Endothelial cell of umbilical vein (primary cell): ENCODE measurements at regions not wholly inside any gene's neighbourhood (a gene's known extent, or its start where the extent isn't known, plus 50 kb on each side); places are given as distances from the start of the nearest gene placed in this dataset.

Source experiments
- BruUV-seq: library from RNA; stranded (reverse); fragments of 400-500 nt; replicated peaks from 2 replicates; lab custom pipeline; 2021; lab: Mats Ljungman, UMichigan
- CTCF ChIA-PET: fragments of 300-600, 350-600 bp; sonication (Branson Sonifier 250); formaldehyde crosslinking; loops from one replicate; lab custom pipeline; 2021; ENCODE audit warnings: antibody characterized with exemption, inconsistent platforms; lab: Charles Lee
- POLR2A ChIA-PET: fragments of 300-600, 350-600 bp; sonication (Branson Sonifier 250); formaldehyde crosslinking; loops from one replicate; lab custom pipeline; 2021; ENCODE audit warnings: antibody characterized with exemption, inconsistent platforms; lab: Charles Lee
- DNase-seq: peaks from one replicate; pipeline ENCODE4 v3.0.0-alpha.2; 2011; ENCODE audit warnings: low read depth, low spot score
- FAIRE-seq: peaks from 2 replicates; lab custom pipeline; 2011; peaks lifted over from hg19 to GRCh38; lab: Jason Lieb, UNC
- H2AFZ ChIP-seq: 2 replicates; pipeline ENCODE4 v1.6.0; 2012; ENCODE audit warnings: low read depth, low read length, control low read depth, inconsistent platforms
- H3K27ac ChIP-seq: 2 replicates; pipeline ENCODE4 v1.5.1; 2011; ENCODE audit warnings: low read depth, mild to moderate bottlenecking, control low read depth, low read length, moderate library complexity; ENCODE audit not compliant: insufficient read depth
- H3K27me3 ChIP-seq, 2 experiments: 2 replicates each; pipeline versions ENCODE4 v1.6.0 to v1.6.1; 2011; ENCODE audit warnings: low read length in 2 of 2, mixed read lengths in 1 of 2; ENCODE audit not compliant: control insufficient read depth in 2 of 2, insufficient read depth in 2 of 2
- H3K36me3 ChIP-seq, 2 experiments: 2 replicates in 1 of 2; 3 replicates in 1 of 2; pipeline ENCODE4 v1.5.1; 2011; ENCODE audit warnings: low read length in 2 of 2, mild to moderate bottlenecking in 1 of 2, moderate library complexity in 1 of 2; ENCODE audit not compliant: control insufficient read depth in 2 of 2, insufficient read depth in 2 of 2; ENCODE audit errors: extremely low read depth in 1 of 2
- H3K4me1 ChIP-seq: 3 replicates; pipeline ENCODE4 v1.5.1; 2011; ENCODE audit warnings: mild to moderate bottlenecking, low read length; ENCODE audit not compliant: control insufficient read depth, insufficient read depth; ENCODE audit errors: extremely low read depth
- H3K4me2 ChIP-seq: 2 replicates; pipeline ENCODE4 v1.6.1; 2011; ENCODE audit warnings: low read length, control low read depth, mixed read lengths; ENCODE audit not compliant: insufficient read depth
- H3K4me3 ChIP-seq, 3 experiments: fragments of 200-600 bp in 1 of 3; sonication (generic), shearing (Covaris generic) in 1 of 3; replicated peaks in 1 of 3; 2 replicates each; pipeline ENCODE4 v1.5.1; 2011 to 2016; ENCODE audit warnings: control low read depth in 3 of 3, low read length in 3 of 3, mild to moderate bottlenecking in 2 of 3, inconsistent platforms in 1 of 3, low read depth in 1 of 3, moderate library complexity in 1 of 3; ENCODE audit not compliant: insufficient read depth in 1 of 3
- H3K79me2 ChIP-seq: 2 replicates; pipeline ENCODE4 v1.6.0; 2012; ENCODE audit warnings: low read length, inconsistent platforms; ENCODE audit not compliant: control insufficient read depth, insufficient read depth
- H3K9ac ChIP-seq: replicated peaks from 2 replicates; pipeline ENCODE3; 2011; ENCODE audit warnings: low read length, control low read depth; ENCODE audit not compliant: insufficient read depth; ENCODE audit errors: extremely low read depth
- H3K9me1 ChIP-seq: replicated peaks from 3 replicates; pipeline ENCODE4 v1.6.0; 2011; ENCODE audit warnings: mild to moderate bottlenecking, low read length; ENCODE audit not compliant: control insufficient read depth, insufficient read depth; ENCODE audit errors: extremely low read depth
- H3K9me3 ChIP-seq: replicated peaks from 2 replicates; pipeline ENCODE4 v1.5.1; 2012; ENCODE audit warnings: low read length, inconsistent platforms; ENCODE audit not compliant: control insufficient read depth, insufficient read depth
- H4K20me1 ChIP-seq: replicated peaks from 2 replicates; pipeline ENCODE3; 2011; ENCODE audit warnings: mild to moderate bottlenecking, low read length; ENCODE audit not compliant: control insufficient read depth, insufficient read depth; ENCODE audit errors: extremely low read depth
- CTCF ChIP-seq, 2 donors: IDR thresholded peaks; 1 replicate in 1 of 2; 2 replicates in 1 of 2; pipeline ENCODE4 v1.5.1; 2011; ENCODE audit warnings: low read length in 2 of 2, mild to moderate bottlenecking in 2 of 2, moderate library complexity in 2 of 2, control low read depth in 1 of 2, inconsistent platforms in 1 of 2, low read depth in 1 of 2; ENCODE audit not compliant: insufficient read depth in 1 of 2; ENCODE audit errors: extremely low read depth in 1 of 2
- EZH2 ChIP-seq: IDR thresholded peaks from 2 replicates; pipeline ENCODE4 v1.6.1; 2012; ENCODE audit warnings: borderline replicate concordance, low read depth, mild to moderate bottlenecking, moderate library complexity, low read length, inconsistent platforms; ENCODE audit not compliant: severe bottlenecking
- FOS ChIP-seq: IDR thresholded peaks from 2 replicates; pipeline ENCODE4 v1.6.1; 2011; ENCODE audit warnings: mild to moderate bottlenecking, low read length, moderate library complexity, borderline replicate concordance; ENCODE audit not compliant: insufficient read depth
- GATA2 ChIP-seq: IDR thresholded peaks from 2 replicates; pipeline ENCODE4 v1.7.0; 2011; ENCODE audit warnings: low read depth, mild to moderate bottlenecking, moderate library complexity, mixed read lengths, low read length; ENCODE audit not compliant: insufficient read length, insufficient read depth
- JUN ChIP-seq: IDR thresholded peaks from 2 replicates; pipeline ENCODE4 v1.6.1; 2011; ENCODE audit warnings: borderline replicate concordance, low read depth; ENCODE audit not compliant: insufficient read length, insufficient read depth
- MAX ChIP-seq: IDR thresholded peaks from 2 replicates; pipeline ENCODE4 v1.6.1; 2011; ENCODE audit not compliant: insufficient read depth, insufficient read length
- MYC ChIP-seq: IDR thresholded peaks from one replicate; pipeline ENCODE4 v1.6.1; 2011; ENCODE audit warnings: mild to moderate bottlenecking, low read depth, low read length
- POLR2A ChIP-seq: IDR thresholded peaks from 2 replicates; pipeline ENCODE4 v1.6.1; 2012; ENCODE audit warnings: low read depth, mild to moderate bottlenecking, control low read depth, low read length
- POLR2AphosphoS5 ChIP-seq: IDR thresholded peaks from 2 replicates; pipeline ENCODE4 v1.6.1; 2012; ENCODE audit warnings: low read depth, mild to moderate bottlenecking, control low read depth, low read length, moderate library complexity; ENCODE audit not compliant: insufficient read depth
- dilution Hi-C: fragments of 300-500 bp; cut with MboI; formaldehyde crosslinking; loops from one replicate; pipeline ENCODE4 v1.15.0; 2019; ENCODE audit warnings: low sequenced_read_pairs; ENCODE audit not compliant: extremely low pct_ligation_motif_present
- intact Hi-C: fragments of 100-400 bp; cut with micrococcal nuclease; formaldehyde crosslinking; loops from one replicate; pipeline ENCODE4 v1.10.0; 2022

DNA sequence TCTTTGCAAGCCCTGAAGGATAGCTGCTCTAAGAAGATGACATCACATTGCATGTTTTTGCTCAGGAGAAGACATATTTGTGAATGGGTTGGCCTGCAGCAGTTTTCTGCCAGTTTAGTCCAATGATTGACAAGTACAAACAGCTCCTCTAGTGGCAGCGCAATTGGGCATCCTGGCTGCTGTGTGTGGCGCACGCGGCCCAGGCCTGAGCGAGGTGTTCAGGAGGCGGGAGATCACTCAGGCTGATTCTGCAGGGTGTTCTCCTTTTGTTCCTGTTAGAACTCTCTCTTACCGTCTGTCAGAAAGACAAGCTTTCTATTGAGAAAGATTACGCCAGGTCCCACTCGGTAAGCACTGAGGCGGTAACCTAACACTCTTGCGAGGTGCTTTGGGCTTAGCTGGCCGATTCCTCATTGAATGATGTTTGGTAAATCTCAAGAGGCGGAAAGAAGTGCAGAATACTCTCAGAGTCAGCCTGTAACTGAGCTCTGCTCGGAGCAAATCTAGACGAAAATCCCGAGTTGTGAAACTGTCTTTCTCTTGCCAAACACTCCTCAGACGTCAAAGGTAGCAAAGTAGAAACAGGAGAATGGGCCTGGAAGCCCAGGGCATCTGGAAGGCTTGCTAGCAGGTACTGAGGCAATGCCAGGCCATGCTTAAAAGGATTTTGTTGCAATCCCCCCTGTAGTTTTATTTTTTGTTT is 219.2 kb upstream of the BMPER start:
- intact Hi-C loops: no loop called here
- no peaks in the 10 kb centered on the region for H3K36me3 ChIP-seq
- H3K79me2 ChIP-seq: no peaks in the 10 kb centered on the region
- H3K9ac ChIP-seq: no peak overlapping the region
- TF ChIP-seq CTCF (IDR thresholded peaks at IDR 0.05; ENCODE audit: extremely low read depth in 1 of 2, insufficient read depth in 1 of 2, low read depth in 1 of 2, low read length in 2 of 2): no peak
- no peak for TF ChIP-seq JUN
- no peaks in the 10 kb centered on the region for H4K20me1 ChIP-seq
- dilution Hi-C loops: no loop called here
- no peak overlapping the region for H3K4me3 ChIP-seq
- H3K4me2 ChIP-seq: no peak overlapping the region
- no peaks in the 10 kb centered on the region for H3K9me3 ChIP-seq
- H3K27me3 ChIP-seq: no peaks in the 10 kb centered on the region
- DNase-seq (no peak), FAIRE-seq (no peak)
- ChIA-PET CTCF (no interaction called here), POLR2A (no interaction called here)
- no peak overlapping the region for H2AFZ ChIP-seq
- H3K4me1 ChIP-seq: no peaks in the 10 kb centered on the region
- no peak overlapping the region for H3K27ac ChIP-seq
- no peaks in the 10 kb centered on the region for H3K9me1 ChIP-seq
- BruUV-seq: no TSS peak

- DNase-seq: no peak
- Histone ChIP-seq H3K9me3 (no peaks in the 10 kb centered on the region), H3K4me2 (no peak overlapping the region), H3K4me1 (peaks cover 4% of the 10 kb centered on the region), H3K4me3 (no peak overlapping the region), H2AFZ (no peak overlapping the region), H3K9me1 (no peaks in the 10 kb centered on the region), H3K9ac (no peak overlapping the region), H3K27ac (no peak overlapping the region), H3K27me3 (no peaks in the 10 kb centered on the region), H3K79me2 (no peaks in the 10 kb centered on the region), H3K36me3 (no peaks in the 10 kb centered on the region), H4K20me1 (no peaks in the 10 kb centered on the region)
- dilution Hi-C loops (no loop called here), intact Hi-C loops (no loop called here)
- BruUV-seq: no TSS peak
- FAIRE-seq: no peak
- ChIA-PET CTCF (no interaction called here), POLR2A (no interaction called here)
- TF ChIP-seq EZH2: no peak
- TF ChIP-seq MYC: no peak
- TF ChIP-seq JUN: no peak
- no peak for TF ChIP-seq GATA2
- TF ChIP-seq POLR2A: no peak
- TF ChIP-seq FOS: no peak
- TF ChIP-seq CTCF (IDR thresholded peaks at IDR 0.05; ENCODE audit: extremely low read depth in 1 of 2, insufficient read depth in 1 of 2, low read depth in 1 of 2, low read length in 2 of 2): no peak
- no peak for TF ChIP-seq MAX
- no peak for TF ChIP-seq POLR2AphosphoS5
Measured at GRCh38 chr7:33687625-33688024, 217.7 kb upstream of the BMPER start.
